Loucy (cell line): ENCODE measurements at regions not wholly inside any gene's neighbourhood (a gene's known extent, or its start where the extent isn't known, plus 50 kb on each side); places are given as distances from the start of the nearest gene placed in this dataset.

ENCODE experiments used
- H2AFZ ChIP-seq: fragments of 200-600 bp; sonication (generic); 2 replicates; pipeline ENCODE4 v1.6.0; 2016; ENCODE audit warnings: antibody characterized with exemption, mild to moderate bottlenecking, low read length, moderate library complexity
- H3F3A ChIP-seq: fragments of 200-600 bp; 2 replicates; pipeline ENCODE4 v1.6.0; 2016; ENCODE audit warnings: antibody characterized with exemption, low read depth, mild to moderate bottlenecking
- H3K27me3 ChIP-seq: fragments of 200-600 bp; sonication (generic); 2 replicates; pipeline ENCODE4 v1.6.1; 2014; ENCODE audit warnings: low read length, mild to moderate bottlenecking; ENCODE audit not compliant: insufficient read depth, poor library complexity, severe bottlenecking
- H3K36me3 ChIP-seq: fragments of 200-600 bp; sonication (generic); 2 replicates; pipeline ENCODE4 v1.6.1; 2016; ENCODE audit warnings: low read length; ENCODE audit not compliant: insufficient read depth
- H3K4me1 ChIP-seq: fragments of 200-600 bp; sonication (generic); 2 replicates; pipeline ENCODE4 v1.5.1; 2014; ENCODE audit warnings: low read length, mild to moderate bottlenecking; ENCODE audit not compliant: insufficient read depth, poor library complexity, severe bottlenecking
- H3K4me2 ChIP-seq: fragments of 200-600 bp; sonication (generic); 2 replicates; pipeline ENCODE4 v1.6.0; 2014; ENCODE audit warnings: antibody characterized with exemption, low read length, low read depth, mild to moderate bottlenecking; ENCODE audit not compliant: poor library complexity, severe bottlenecking
- H3K4me3 ChIP-seq: fragments of 200-600 bp; sonication (generic); 2 replicates; pipeline ENCODE4 v1.5.1; 2014; ENCODE audit warnings: low read length, mild to moderate bottlenecking, mixed read lengths; ENCODE audit not compliant: poor library complexity, severe bottlenecking
- H3K79me2 ChIP-seq: fragments of 200-600 bp; sonication (generic); 2 replicates; pipeline ENCODE4 v1.6.1; 2014; ENCODE audit warnings: low read length; ENCODE audit not compliant: insufficient read depth
- H3K9ac ChIP-seq: fragments of 200-600 bp; sonication (generic); 2 replicates; pipeline ENCODE4 v1.6.0; 2014; ENCODE audit warnings: mild to moderate bottlenecking, low read depth, low read length, moderate library complexity; ENCODE audit not compliant: poor library complexity, severe bottlenecking
- H3K9me2 ChIP-seq: fragments of 200-600 bp; sonication (generic); replicated peaks from 2 replicates; pipeline ENCODE4 v1.6.1; 2016; ENCODE audit warnings: low read depth, low read length, mixed read lengths
- H3K9me3 ChIP-seq: fragments of 200-600 bp; sonication (generic); 2 replicates; pipeline ENCODE4 v1.6.1; 2014; ENCODE audit warnings: mild to moderate bottlenecking, antibody characterized with exemption, low read length, low read depth; ENCODE audit not compliant: insufficient read depth
- H4K20me1 ChIP-seq: fragments of 200-600 bp; sonication (generic); 2 replicates; pipeline ENCODE4 v1.6.0; 2014; ENCODE audit warnings: antibody characterized with exemption, low read length, mild to moderate bottlenecking; ENCODE audit not compliant: insufficient read depth, poor library complexity, severe bottlenecking
- CTCF ChIP-seq: fragments of 200-600 bp; sonication (generic); conservative IDR thresholded peaks from 2 replicates; pipeline ENCODE4 v1.5.1; 2014; ENCODE audit warnings: mild to moderate bottlenecking, antibody characterized with exemption, low read length
- EZH2phosphoT487 ChIP-seq: fragments of 200-600 bp; IDR thresholded peaks from 2 replicates; pipeline ENCODE4 v1.6.1; 2018; ENCODE audit warnings: antibody characterized with exemption, mild to moderate bottlenecking, moderate library complexity, borderline replicate concordance

DNA sequence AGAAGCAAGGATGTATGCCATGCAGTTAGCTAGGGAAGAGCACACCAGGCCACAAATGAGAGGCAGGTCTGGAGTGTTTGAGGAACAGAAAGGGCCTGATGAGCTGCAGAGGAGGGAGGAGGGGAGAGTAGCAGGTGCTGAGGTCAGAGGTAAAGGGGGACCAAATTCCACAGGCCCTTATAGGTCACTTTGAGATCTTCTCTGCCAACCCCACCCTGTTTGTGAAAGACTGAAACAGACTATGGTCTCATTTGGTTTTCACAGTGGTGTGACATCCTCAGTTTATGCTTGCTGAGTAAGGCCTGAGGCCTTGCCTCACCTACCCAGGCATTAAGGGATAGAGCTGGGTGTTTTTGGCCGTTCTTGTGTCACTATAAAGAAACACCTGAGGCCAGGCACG lies 187.7 kb upstream of the MYLIP start:
- Histone ChIP-seq H3K4me2 (no peak overlapping the region), H3F3A (no peaks in the 10 kb centered on the region), H3K4me1 (peaks cover 8% of the 10 kb centered on the region), H3K9me2 (no peaks in the 10 kb centered on the region), H3K9me3 (no peaks in the 10 kb centered on the region), H3K79me2 (no peaks in the 10 kb centered on the region), H3K4me3 (no peak overlapping the region), H4K20me1 (no peaks in the 10 kb centered on the region), H3K36me3 (no peaks in the 10 kb centered on the region), H3K27me3 (no peaks in the 10 kb centered on the region), H2AFZ (no peak overlapping the region), H3K9ac (no peak overlapping the region)
- no peak for TF ChIP-seq CTCF
- TF ChIP-seq EZH2phosphoT487, result no peak

- Histone ChIP-seq H3K27me3 (no peaks in the 10 kb centered on the region), H3K4me2 (no peak overlapping the region), H2AFZ (no peak overlapping the region), H3K9me2 (no peaks in the 10 kb centered on the region), H4K20me1 (no peaks in the 10 kb centered on the region), H3K4me3 (no peak overlapping the region), H3F3A (no peaks in the 10 kb centered on the region), H3K9ac (no peak overlapping the region), H3K9me3 (no peaks in the 10 kb centered on the region), H3K36me3 (no peaks in the 10 kb centered on the region), H3K4me1 (peaks cover 10% of the 10 kb centered on the region), H3K79me2 (no peaks in the 10 kb centered on the region)
- TF ChIP-seq EZH2phosphoT487 (no peak), CTCF (no peak)
Observed at GRCh38 chr6:15938107-15938506, 190.8 kb upstream of the MYLIP start.

- H3F3A ChIP-seq, result no peaks in the 10 kb centered on the region
- no peaks in the 10 kb centered on the region for H3K9me3 ChIP-seq
- H3K9ac ChIP-seq, result no peak overlapping the region
- H3K79me2 ChIP-seq, result no peaks in the 10 kb centered on the region
- no peaks in the 10 kb centered on the region for H3K27me3 ChIP-seq
- H3K4me1 ChIP-seq, result peaks cover 10% of the 10 kb centered on the region
- TF ChIP-seq CTCF (no peak), EZH2phosphoT487 (no peak)
- H4K20me1 ChIP-seq, result no peaks in the 10 kb centered on the region
- no peak overlapping the region for H3K4me2 ChIP-seq
- H3K9me2 ChIP-seq, result no peaks in the 10 kb centered on the region
- H3K36me3 ChIP-seq, result no peaks in the 10 kb centered on the region
- H2AFZ ChIP-seq, result no peak overlapping the region
- no peak overlapping the region for H3K4me3 ChIP-seq
Observed at GRCh38 chr6:15937602-15938001, 191.3 kb upstream of the MYLIP start.
